Uterus (tissue), 2 donors: ENCODE measurements at regions not wholly inside any gene's neighbourhood (a gene's known extent, or its start where the extent isn't known, plus 50 kb on each side); places are given as distances from the start of the nearest gene placed in this dataset.

Experiments used
- POLR2A ChIP-seq, 2 donors: fragments of 450-650 bp; IDR thresholded peaks; one replicate each; pipeline ENCODE4 v1.6.1; 2016; ENCODE audit warnings: antibody characterized with exemption in 2 of 2, mild to moderate bottlenecking in 1 of 2, moderate library complexity in 1 of 2
- TF ChIP-seq, protein P1 (sequence below), 4 experiments: fragments of 200-600 bp in 2 of 4; fragments of 450-650 bp in 2 of 4; sonication (generic) in 2 of 4; IDR thresholded peaks; one replicate each; pipeline ENCODE4 v1.5.1; 2016 to 2019; ENCODE audit warnings: antibody characterized with exemption in 4 of 4, mild to moderate bottlenecking in 2 of 4, moderate library complexity in 1 of 4

DNA sequence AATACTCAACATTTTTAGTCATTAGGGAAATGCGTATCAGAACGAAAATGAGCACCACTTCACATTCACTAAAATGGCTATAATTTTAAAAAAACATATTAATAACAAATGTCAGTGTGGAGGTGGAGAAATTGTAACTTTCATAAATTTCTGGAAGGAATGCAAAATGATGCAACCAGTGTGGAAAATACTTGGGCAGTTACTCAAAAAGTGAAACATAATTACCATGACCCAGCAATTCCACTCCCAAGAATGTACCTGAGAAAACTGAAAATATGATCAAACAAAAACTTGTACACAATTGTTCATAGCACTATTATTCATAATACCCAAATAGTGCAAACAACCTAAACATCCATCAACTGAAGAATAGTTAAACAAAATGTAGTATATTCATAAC lies 76.1 kb upstream of the FAM241A start:
- TF ChIP-seq, protein P1, sequence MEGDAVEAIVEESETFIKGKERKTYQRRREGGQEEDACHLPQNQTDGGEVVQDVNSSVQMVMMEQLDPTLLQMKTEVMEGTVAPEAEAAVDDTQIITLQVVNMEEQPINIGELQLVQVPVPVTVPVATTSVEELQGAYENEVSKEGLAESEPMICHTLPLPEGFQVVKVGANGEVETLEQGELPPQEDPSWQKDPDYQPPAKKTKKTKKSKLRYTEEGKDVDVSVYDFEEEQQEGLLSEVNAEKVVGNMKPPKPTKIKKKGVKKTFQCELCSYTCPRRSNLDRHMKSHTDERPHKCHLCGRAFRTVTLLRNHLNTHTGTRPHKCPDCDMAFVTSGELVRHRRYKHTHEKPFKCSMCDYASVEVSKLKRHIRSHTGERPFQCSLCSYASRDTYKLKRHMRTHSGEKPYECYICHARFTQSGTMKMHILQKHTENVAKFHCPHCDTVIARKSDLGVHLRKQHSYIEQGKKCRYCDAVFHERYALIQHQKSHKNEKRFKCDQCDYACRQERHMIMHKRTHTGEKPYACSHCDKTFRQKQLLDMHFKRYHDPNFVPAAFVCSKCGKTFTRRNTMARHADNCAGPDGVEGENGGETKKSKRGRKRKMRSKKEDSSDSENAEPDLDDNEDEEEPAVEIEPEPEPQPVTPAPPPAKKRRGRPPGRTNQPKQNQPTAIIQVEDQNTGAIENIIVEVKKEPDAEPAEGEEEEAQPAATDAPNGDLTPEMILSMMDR (IDR thresholded peaks at IDR 0.05) = no peak
- TF ChIP-seq POLR2A (IDR thresholded peaks at IDR 0.05) = no peak
